ENCODE measurements at regions not wholly inside any gene's neighbourhood (a gene's known extent, or its start where the extent isn't known, plus 50 kb on each side); places are given as distances from the start of the nearest gene placed in this dataset.

GRCh38 chr1:193707271-193708021, 521.0 kb upstream of the B3GALT2 start:
- no peak for TF ChIP-seq OSR1 (CRISPR knock-in tag; IDR thresholded peaks at IDR 0.05)
- no peak for TF ChIP-seq PPARA (CRISPR knock-in tag; IDR thresholded peaks at IDR 0.05; ENCODE audit: borderline replicate concordance)
- TF ChIP-seq ZFP3 (CRISPR knock-in tag; IDR thresholded peaks at IDR 0.05) = no peak
- no peak for TF ChIP-seq BACH2 (CRISPR knock-in tag; IDR thresholded peaks at IDR 0.05; ENCODE audit: borderline replicate concordance)
- TF ChIP-seq PATZ1 (CRISPR knock-in tag; IDR thresholded peaks at IDR 0.05; ENCODE audit: borderline replicate concordance) = no peak
- no peak; the same call in 1 of the 2 replicates for TF ChIP-seq TOX (CRISPR knock-in tag; IDR thresholded peaks at IDR 0.05; ENCODE audit: borderline replicate concordance)
- TF ChIP-seq, protein P1, sequence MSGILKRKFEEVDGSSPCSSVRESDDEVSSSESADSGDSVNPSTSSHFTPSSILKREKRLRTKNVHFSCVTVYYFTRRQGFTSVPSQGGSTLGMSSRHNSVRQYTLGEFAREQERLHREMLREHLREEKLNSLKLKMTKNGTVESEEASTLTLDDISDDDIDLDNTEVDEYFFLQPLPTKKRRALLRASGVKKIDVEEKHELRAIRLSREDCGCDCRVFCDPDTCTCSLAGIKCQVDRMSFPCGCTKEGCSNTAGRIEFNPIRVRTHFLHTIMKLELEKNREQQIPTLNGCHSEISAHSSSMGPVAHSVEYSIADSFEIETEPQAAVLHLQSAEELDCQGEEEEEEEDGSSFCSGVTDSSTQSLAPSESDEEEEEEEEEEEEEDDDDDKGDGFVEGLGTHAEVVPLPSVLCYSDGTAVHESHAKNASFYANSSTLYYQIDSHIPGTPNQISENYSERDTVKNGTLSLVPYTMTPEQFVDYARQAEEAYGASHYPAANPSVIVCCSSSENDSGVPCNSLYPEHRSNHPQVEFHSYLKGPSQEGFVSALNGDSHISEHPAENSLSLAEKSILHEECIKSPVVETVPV (CRISPR knock-in tag; IDR thresholded peaks at IDR 0.05) = no peak
- no peak for TF ChIP-seq POU6F1 (CRISPR knock-in tag; IDR thresholded peaks at IDR 0.05; ENCODE audit: borderline replicate concordance, low read depth)
- TF ChIP-seq ZFP30 (CRISPR knock-in tag; IDR thresholded peaks at IDR 0.05) = no peak
- TF ChIP-seq TCF4 (CRISPR knock-in tag; IDR thresholded peaks at IDR 0.05; ENCODE audit: borderline replicate concordance) = no peak
- no peak for TF ChIP-seq ZC3H10 (CRISPR knock-in tag; IDR thresholded peaks at IDR 0.05)
- TF ChIP-seq RARB (CRISPR knock-in tag; IDR thresholded peaks at IDR 0.05) = no peak
